K562 (cell line): ENCODE measurements at regions not wholly inside any gene's neighbourhood (a gene's known extent, or its start where the extent isn't known, plus 50 kb on each side); places are given as distances from the start of the nearest gene placed in this dataset.

Source experiments
- ATAC-seq: fragments of 200-7000 bp; cut with Tn5 transposase; 3 replicates; pipeline ENCODE4 v1.9.1; 2020; ENCODE audit warnings: moderate library complexity
- BruUV-seq: library from RNA; stranded (reverse); fragments of 400-500 nt; replicated peaks from 2 replicates; lab custom pipeline; 2021; lab: Mats Ljungman, UMichigan
- CTCF ChIA-PET: fragments of 300-600 bp; formaldehyde crosslinking; extraction: SDS; loops from one replicate; lab custom pipeline; 2021; ENCODE audit warnings: low intra/inter-chr PET ratio; lab: Yijun Ruan, JAX
- POLR2A ChIA-PET: fragments of 300-600, 350-650 bp; sonication (Branson Sonifier 250); formaldehyde crosslinking; extraction: SDS; loops from one replicate; lab custom pipeline; 2021; ENCODE audit warnings: antibody characterized with exemption, inconsistent platforms; lab: Yijun Ruan, JAX
- DNase-seq, 4 experiments: peaks; one replicate each; pipeline versions ENCODE4 v3.0.0 to v3.0.0-alpha.2; 2011 to 2018; ENCODE audit warnings: low spot score in 3 of 4, mixed read lengths in 3 of 4; ENCODE audit errors: extremely low read depth in 1 of 4
- FAIRE-seq: peaks from 2 replicates; lab custom pipeline; 2011; peaks lifted over from hg19 to GRCh38; lab: Jason Lieb, UNC
- H2AFZ ChIP-seq: 2 replicates; pipeline ENCODE4 v1.6.0; 2011; ENCODE audit warnings: low read depth, low read length, control low read depth, inconsistent platforms
- H3K27ac ChIP-seq: fragments of 200-600 bp; 3 replicates; pipeline ENCODE4 v1.8.0; 2011; ENCODE audit warnings: low read depth, mild to moderate bottlenecking, control low read depth, inconsistent platforms, low read length, moderate library complexity, mixed read lengths; ENCODE audit errors: extremely low read depth
- H3K27me3 ChIP-seq, 2 experiments: fragments of 300-600 bp in 1 of 2; 2 replicates in 1 of 2; 3 replicates in 1 of 2; pipeline versions ENCODE4 v1.6.0 to v1.8.0; 2011; ENCODE audit warnings: inconsistent platforms in 2 of 2, low read length in 2 of 2, mild to moderate bottlenecking in 1 of 2, mixed read lengths in 1 of 2, moderate library complexity in 1 of 2; ENCODE audit not compliant: control insufficient read depth in 2 of 2, insufficient read depth in 2 of 2
- H3K36me3 ChIP-seq: fragments of 300-600 bp; 3 replicates; pipeline ENCODE4 v1.8.0; 2011; ENCODE audit warnings: mild to moderate bottlenecking, low read length, inconsistent platforms; ENCODE audit not compliant: control insufficient read depth, insufficient read depth
- H3K4me1 ChIP-seq, 2 experiments: fragments of 200-600 bp in 1 of 2; replicated peaks in 1 of 2; 2 replicates in 1 of 2; 3 replicates in 1 of 2; pipeline versions ENCODE4 v1.5.1 to v1.8.0; 2011; ENCODE audit warnings: inconsistent platforms in 2 of 2, low read length in 2 of 2, mild to moderate bottlenecking in 1 of 2, mixed read lengths in 1 of 2, moderate library complexity in 1 of 2; ENCODE audit not compliant: control insufficient read depth in 2 of 2, insufficient read depth in 2 of 2
- H3K4me2 ChIP-seq: 2 replicates; pipeline ENCODE4 v1.6.1; 2011; ENCODE audit warnings: low read length, control low read depth, inconsistent platforms, mixed read lengths; ENCODE audit not compliant: insufficient read depth
- H3K4me3 ChIP-seq: fragments of 200-600 bp; sonication (generic), shearing (Covaris generic); 2 replicates; pipeline ENCODE4 v1.5.1; 2016; ENCODE audit warnings: control low read depth, inconsistent platforms
- H3K79me2 ChIP-seq: fragments of 200-600 bp; 3 replicates; pipeline ENCODE4 v1.8.0; 2011; ENCODE audit warnings: low read length, inconsistent platforms; ENCODE audit not compliant: control insufficient read depth, insufficient read depth
- H3K9ac ChIP-seq, 2 experiments: 2 replicates each; pipeline versions ENCODE4 v1.6.0 to v1.6.1; 2011; ENCODE audit warnings: low read depth in 2 of 2, low read length in 2 of 2, control low read depth in 1 of 2, inconsistent platforms in 1 of 2, mild to moderate bottlenecking in 1 of 2, mixed read lengths in 1 of 2; ENCODE audit not compliant: insufficient read depth in 1 of 2
- H3K9me1 ChIP-seq: one replicate; pipeline ENCODE4 v1.6.0; 2011; ENCODE audit warnings: inconsistent platforms, mild to moderate bottlenecking, low read length, moderate library complexity; ENCODE audit not compliant: control insufficient read depth, insufficient read depth
- H3K9me3 ChIP-seq: replicated peaks from 2 replicates; pipeline ENCODE4 v1.5.1; 2011; ENCODE audit warnings: low read depth, low read length, inconsistent platforms; ENCODE audit not compliant: control insufficient read depth, insufficient read depth
- H4K20me1 ChIP-seq: replicated peaks from 2 replicates; pipeline ENCODE4 v1.6.1; 2011; ENCODE audit warnings: low read length, inconsistent platforms, mixed read lengths; ENCODE audit not compliant: control insufficient read depth, insufficient read depth
- FIP1L1 ChIP-seq: fragments of 200-400 bp; formaldehyde crosslinking; IDR thresholded peaks from 2 replicates; pipeline ENCODE4 v1.6.1; 2018; ENCODE audit warnings: mild to moderate bottlenecking, low read depth, low read length; ENCODE audit not compliant: poor library complexity, severe bottlenecking
- GATAD2A ChIP-seq: fragments of 450-650 bp; IDR thresholded peaks from 2 replicates; pipeline ENCODE4 v1.6.1; 2017
- IRF2 ChIP-seq: sonication (generic); formaldehyde crosslinking; IDR thresholded peaks from 2 replicates; pipeline ENCODE4 v1.8.1; 2022; ENCODE audit warnings: mild to moderate bottlenecking, missing genetic modification reagents
- LCOR ChIP-seq: sonication (generic); formaldehyde crosslinking; IDR thresholded peaks from 2 replicates; pipeline ENCODE4 v1.8.0; 2022; ENCODE audit warnings: mild to moderate bottlenecking, missing genetic modification reagents
- MCM2 ChIP-seq: fragments of 450-650 bp; IDR thresholded peaks from 2 replicates; pipeline ENCODE4 v1.6.1; 2017; ENCODE audit warnings: low read depth, mild to moderate bottlenecking
- MYNN ChIP-seq, 2 experiments: sonication (generic); formaldehyde crosslinking in 1 of 2; IDR thresholded peaks; 2 replicates each; pipeline versions ENCODE4 v1.5.0 to v1.6.1; 2016 to 2020; ENCODE audit warnings: antibody characterized with exemption in 1 of 2, missing genetic modification reagents in 1 of 2
- NBN ChIP-seq: fragments of 450-650 bp; IDR thresholded peaks from 2 replicates; pipeline ENCODE4 v1.6.1; 2016; ENCODE audit warnings: low read depth, mild to moderate bottlenecking
- NRF1 ChIP-seq, 2 experiments: fragments of 450-650 bp; IDR thresholded peaks in 1 of 2; conservative IDR thresholded peaks in 1 of 2; 2 replicates each; pipeline ENCODE4 v1.6.1; 2014; ENCODE audit warnings: mild to moderate bottlenecking in 2 of 2
- PCBP1 ChIP-seq: fragments of 200-400 bp; formaldehyde crosslinking; IDR thresholded peaks from 2 replicates; pipeline ENCODE4 v1.6.1; 2018; ENCODE audit warnings: mild to moderate bottlenecking, low read depth, low read length; ENCODE audit not compliant: poor library complexity, severe bottlenecking
- PHTF2 ChIP-seq: fragments of 250-450 bp; sonication (Bioruptor Pico); IDR thresholded peaks from 2 replicates; pipeline ENCODE4 v1.5.0; 2021; ENCODE audit warnings: mild to moderate bottlenecking
- RFX5 ChIP-seq: IDR thresholded peaks from 2 replicates; pipeline ENCODE4 v1.6.1; 2011; ENCODE audit warnings: low read depth, mild to moderate bottlenecking, improper control_type of control experiment, low read length
- TCF3 ChIP-seq: sonication (generic); formaldehyde crosslinking; IDR thresholded peaks from 2 replicates; pipeline ENCODE4 v1.4.0; 2020; ENCODE audit warnings: mild to moderate bottlenecking, missing genetic modification reagents
- YY1 ChIP-seq, 3 experiments: IDR thresholded peaks; 2 replicates each; pipeline ENCODE4 v1.6.1; 2011; ENCODE audit warnings: low read length in 2 of 3, mild to moderate bottlenecking in 2 of 3, moderate library complexity in 2 of 3, borderline replicate concordance in 1 of 3, control low read depth in 1 of 3, low read depth in 1 of 3; ENCODE audit not compliant: insufficient read depth in 3 of 3, insufficient replicate concordance in 2 of 3, control insufficient read depth in 1 of 3, insufficient read length in 1 of 3; ENCODE audit errors: extremely low read depth in 1 of 3
- ZNF740 ChIP-seq, 3 experiments: fragments of 200-800 bp in 1 of 3; sonication (Bioruptor generic) in 1 of 3; sonication (generic) in 1 of 3; formaldehyde crosslinking in 1 of 3; IDR thresholded peaks; 2 replicates each; pipeline versions ENCODE4 v1.6.1 to v1.8.0; 2016 to 2022; ENCODE audit warnings: mild to moderate bottlenecking in 2 of 3, missing compliant biosample characterization in 2 of 3, missing genetic modification characterization in 2 of 3, missing genetic modification reagents in 1 of 3
- WGBS: fragments of 100-300 bp; shearing (Covaris generic); methylation state at CpG from one replicate; pipeline ENCODE4 v1.1.6; 2016; ENCODE audit warnings: low coverage, mixed read lengths; ENCODE audit not compliant: insufficient coverage; ENCODE audit errors: missing lambda C conversion rate; 5-methylcytosine and 5-hydroxymethylcytosine counted together
- in situ Hi-C: fragments of 300-500 bp; cut with MboI; formaldehyde crosslinking; loops from 4 replicates; pipeline ENCODE4 v1.15.0; 2018; ENCODE audit warnings: inconsistent platforms, mixed read lengths
- intact Hi-C: fragments of 100-400 bp; cut with micrococcal nuclease; formaldehyde crosslinking; loops from 2 replicates; pipeline ENCODE4 v1.14.2; 2022
- TF ChIP-seq, protein P1 (sequence below): fragments of 250-450 bp; sonication (Bioruptor Pico); IDR thresholded peaks from 2 replicates; pipeline ENCODE4 v1.5.0; 2021; ENCODE audit warnings: mild to moderate bottlenecking, moderate library complexity
- TF ChIP-seq, protein P2 (sequence below), 2 experiments: fragments of 450-650 bp; IDR thresholded peaks; 2 replicates each; pipeline ENCODE4 v1.6.1; 2016

- no peak for ATAC-seq
- BruUV-seq = no TSS peak
- ChIA-PET POLR2A (no interaction called here), CTCF (no interaction called here)
- intact Hi-C loops = no loop called here
- DNase-seq = no peak
- Histone ChIP-seq H3K9me3 (no peaks in the 10 kb centered on the region), H2AFZ (no peak overlapping the region), H3K9ac (no peak overlapping the region), H3K4me3 (no peak overlapping the region), H3K4me1 (no peaks in the 10 kb centered on the region), H3K27me3 (no peaks in the 10 kb centered on the region), H3K36me3 (no peaks in the 10 kb centered on the region), H3K27ac (no peak overlapping the region), H3K79me2 (no peaks in the 10 kb centered on the region), H4K20me1 (no peaks in the 10 kb centered on the region), H3K4me2 (no peak overlapping the region), H3K9me1 (no peaks in the 10 kb centered on the region)
- in situ Hi-C loops = no loop called here
- no peak for FAIRE-seq
- WGBS = 3% methylated on average over 2 of the region's 2 CpGs
- TF ChIP-seq, protein P1, sequence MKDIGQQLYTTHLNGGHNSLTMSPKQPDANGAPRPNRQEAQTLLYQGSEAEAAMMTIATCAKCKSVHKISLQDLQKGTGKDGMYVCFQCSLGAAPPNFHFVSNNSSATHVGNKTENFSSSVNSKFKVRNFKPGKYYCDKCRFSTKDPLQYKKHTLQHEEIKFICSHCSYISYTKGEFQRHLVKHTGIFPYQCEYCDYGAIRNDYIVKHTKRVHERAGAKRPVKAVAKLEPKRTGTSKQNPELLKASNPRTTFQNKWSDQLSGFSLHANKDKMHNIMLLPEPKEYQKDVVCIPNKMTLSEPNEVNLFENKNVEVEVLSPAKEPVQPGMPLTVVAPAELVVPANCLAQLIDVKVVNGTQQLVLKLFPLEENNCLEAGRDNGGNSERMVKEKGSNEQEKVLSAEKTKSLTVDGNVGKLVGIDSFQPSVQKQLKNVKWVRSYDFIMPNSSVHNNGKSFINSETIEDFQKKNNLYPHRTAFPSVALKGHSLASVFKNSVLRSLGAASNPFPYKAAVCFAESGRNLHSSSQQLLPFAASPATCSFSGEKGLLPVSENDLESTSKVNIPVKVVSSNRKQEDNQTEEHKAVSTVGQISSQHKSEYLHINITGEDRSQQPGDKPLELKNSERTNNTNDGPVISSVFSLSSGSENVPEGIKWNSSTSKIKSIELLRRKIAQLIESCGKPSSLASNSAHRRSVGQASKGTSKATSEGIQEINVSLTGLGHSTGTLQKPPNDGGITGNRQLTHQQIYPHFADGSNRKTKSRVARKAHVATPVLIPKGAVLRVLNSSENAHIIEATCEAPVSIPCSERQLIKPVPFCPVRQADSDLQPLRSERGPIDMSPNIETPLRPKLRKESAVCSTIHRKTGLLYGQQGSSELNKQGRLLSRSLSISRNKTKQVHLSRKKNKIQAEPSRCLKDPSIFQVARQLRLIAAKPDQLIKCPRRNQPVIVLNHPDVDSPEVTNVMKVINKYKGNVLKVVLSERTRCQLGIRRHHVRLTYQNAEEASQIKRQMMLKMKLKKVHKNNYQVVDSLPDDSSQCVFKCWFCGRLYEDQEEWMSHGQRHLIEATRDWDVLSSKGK = no peak
- TF ChIP-seq, protein P2, sequence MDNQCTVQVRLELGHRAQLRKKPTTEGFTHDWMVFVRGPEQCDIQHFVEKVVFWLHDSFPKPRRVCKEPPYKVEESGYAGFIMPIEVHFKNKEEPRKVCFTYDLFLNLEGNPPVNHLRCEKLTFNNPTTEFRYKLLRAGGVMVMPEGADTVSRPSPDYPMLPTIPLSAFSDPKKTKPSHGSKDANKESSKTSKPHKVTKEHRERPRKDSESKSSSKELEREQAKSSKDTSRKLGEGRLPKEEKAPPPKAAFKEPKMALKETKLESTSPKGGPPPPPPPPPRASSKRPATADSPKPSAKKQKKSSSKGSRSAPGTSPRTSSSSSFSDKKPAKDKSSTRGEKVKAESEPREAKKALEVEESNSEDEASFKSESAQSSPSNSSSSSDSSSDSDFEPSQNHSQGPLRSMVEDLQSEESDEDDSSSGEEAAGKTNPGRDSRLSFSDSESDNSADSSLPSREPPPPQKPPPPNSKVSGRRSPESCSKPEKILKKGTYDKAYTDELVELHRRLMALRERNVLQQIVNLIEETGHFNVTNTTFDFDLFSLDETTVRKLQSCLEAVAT (IDR thresholded peaks at IDR 0.05) = no peak
- no peak for TF ChIP-seq IRF2 (CRISPR knock-in tag)
- TF ChIP-seq TCF3 (CRISPR knock-in tag) = no peak
- no peak for TF ChIP-seq MCM2
- no peak for TF ChIP-seq FIP1L1
- no peak for TF ChIP-seq YY1 (IDR thresholded peaks at IDR 0.05; ENCODE audit: borderline replicate concordance in 1 of 3, control insufficient read depth in 1 of 3, extremely low read depth in 1 of 3, insufficient read depth in 3 of 3, insufficient read length in 1 of 3, insufficient replicate concordance in 2 of 3, low read depth in 1 of 3, low read length in 2 of 3)
- no peak for TF ChIP-seq PHTF2 (CRISPR knock-in tag)
- TF ChIP-seq MYNN (IDR thresholded peaks at IDR 0.05) = no peak
- no peak for TF ChIP-seq MYNN (CRISPR knock-in tag; IDR thresholded peaks at IDR 0.05)
- TF ChIP-seq RFX5 = no peak
- TF ChIP-seq NBN = no peak
- TF ChIP-seq PCBP1 = no peak
- TF ChIP-seq GATAD2A = no peak
- TF ChIP-seq LCOR = no peak
- no peak for TF ChIP-seq ZNF740 (CRISPR knock-in tag; IDR thresholded peaks at IDR 0.05)
- TF ChIP-seq ZNF740 (tag; IDR thresholded peaks at IDR 0.05) = no peak
- no peak for TF ChIP-seq NRF1 (conservative IDR thresholded peaks at IDR 0.05 in 1 of 2, IDR thresholded peaks at IDR 0.05 in 1 of 2)
Measured at GRCh38 chr4:164614329-164614728, 139.6 kb upstream of the SMIM31 start.
